ENCODE measurements at regions not wholly inside any gene's neighbourhood (a gene's known extent, or its start where the extent isn't known, plus 50 kb on each side); places are given as distances from the start of the nearest gene placed in this dataset.

DNA sequence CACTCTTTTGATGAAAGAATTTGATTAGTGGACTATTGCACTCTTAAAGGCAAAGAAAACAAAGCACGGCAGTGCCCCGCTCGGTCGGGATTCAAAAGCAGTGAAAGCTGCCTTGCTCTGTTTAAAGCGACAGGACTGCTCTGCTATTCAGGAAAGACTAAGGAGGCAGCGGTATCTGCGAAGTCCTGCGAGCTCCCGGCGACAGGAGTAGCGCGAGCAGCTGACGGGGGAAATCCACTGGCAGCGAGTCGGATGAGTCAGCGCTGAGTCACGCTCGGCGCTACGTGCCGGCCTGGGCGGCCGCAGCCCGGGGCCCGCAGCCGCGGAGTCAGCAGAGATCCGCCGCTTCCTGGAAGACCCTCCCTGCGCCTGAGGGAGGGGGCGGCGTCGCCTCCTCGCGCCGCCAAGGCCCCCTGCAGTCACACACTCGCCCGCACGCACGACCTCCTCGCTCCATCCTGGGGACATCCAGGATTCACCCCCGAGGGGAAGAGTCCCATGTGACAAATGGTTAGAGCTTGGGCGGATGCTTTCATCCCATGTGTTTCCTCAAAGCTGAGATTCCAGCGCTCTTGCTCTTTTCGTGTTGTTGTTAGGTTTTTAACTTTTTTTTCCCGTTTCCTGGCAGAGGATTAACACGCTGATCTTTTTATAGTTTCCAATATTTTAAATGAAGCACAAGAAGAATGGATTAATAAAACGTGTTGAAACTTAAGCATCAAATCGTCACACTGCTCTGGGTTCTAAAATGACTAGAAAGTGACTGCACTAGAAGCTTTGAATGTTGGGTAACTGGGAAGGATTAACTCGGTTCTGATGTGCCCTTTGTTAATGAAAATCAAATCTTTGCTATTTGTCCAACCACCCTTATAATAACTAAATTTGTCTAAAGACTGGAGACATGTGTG, 102.5 kb downstream of the ARRDC3 start (continued):
- TF ChIP-seq BRCA1 (IDR thresholded peaks at IDR 0.05; ENCODE audit: low read depth, low read length) (no peak), PHF8 (conservative IDR thresholded peaks at IDR 0.05; ENCODE audit: low read depth, low read length) (0 out of 2 replicates have a peak, but pooled peaks have one; percentile 36), CTBP2 (IDR thresholded peaks at IDR 0.05; ENCODE audit: borderline replicate concordance, insufficient read depth, insufficient read length, low read length) (no peak), BCL11A (IDR thresholded peaks at IDR 0.05; ENCODE audit: low read depth in 2 of 2, low read length in 2 of 2) (no peak), SRF (IDR thresholded peaks at IDR 0.05; ENCODE audit: low read depth, low read length) (no peak), CBX5 (IDR thresholded peaks at IDR 0.05; ENCODE audit: low read depth, low read length) (no peak), SAP30 (IDR thresholded peaks at IDR 0.05; ENCODE audit: insufficient read depth, insufficient replicate concordance, low read length) (peak; percentile 10), SP4 (IDR thresholded peaks at IDR 0.05; ENCODE audit: low read length) (no peak), JUND (IDR thresholded peaks at IDR 0.05; ENCODE audit: low read length) (peak; percentile 94), EP300 (IDR thresholded peaks at IDR 0.05; ENCODE audit: borderline replicate concordance in 1 of 2, low read depth in 2 of 2, low read length in 2 of 2) (peak in 1 of 2 experiments; percentile 43; a peak in 1 of 3 replicates), TEAD4 (IDR thresholded peaks at IDR 0.05; ENCODE audit: low read depth, low read length) (no peak), SP2 (IDR thresholded peaks at IDR 0.05; ENCODE audit: low read length) (no peak), POU5F1 (IDR thresholded peaks at IDR 0.05; ENCODE audit: low read depth, low read length) (no peak), FOSL1 (IDR thresholded peaks at IDR 0.05; ENCODE audit: insufficient read depth, low read depth, low read length) (no peak), CHD2 (IDR thresholded peaks at IDR 0.05; ENCODE audit: low read length) (peak; percentile 49), RBBP5 (IDR thresholded peaks at IDR 0.05; ENCODE audit: borderline replicate concordance, low read depth, low read length) (peak; percentile 45; the same call in 1 of the 2 replicates), SIN3A (conservative IDR thresholded peaks at IDR 0.05 in 1 of 2, IDR thresholded peaks at IDR 0.05 in 1 of 2; ENCODE audit: low read depth in 1 of 2, low read length in 2 of 2) (peak; percentile 63 to 92; a peak in 3 of 4 replicates), RFX5 (IDR thresholded peaks at IDR 0.05; ENCODE audit: borderline replicate concordance, low read depth, low read length) (no peak), CBX8 (IDR thresholded peaks at IDR 0.05; ENCODE audit: borderline replicate concordance, low read depth, low read length) (no peak), POLR2A (IDR thresholded peaks at IDR 0.05; ENCODE audit: control extremely low read depth in 1 of 2, low read depth in 2 of 2, low read length in 2 of 2) (peak; percentile 40 to 62)
- TF ChIP-seq, protein P1, sequence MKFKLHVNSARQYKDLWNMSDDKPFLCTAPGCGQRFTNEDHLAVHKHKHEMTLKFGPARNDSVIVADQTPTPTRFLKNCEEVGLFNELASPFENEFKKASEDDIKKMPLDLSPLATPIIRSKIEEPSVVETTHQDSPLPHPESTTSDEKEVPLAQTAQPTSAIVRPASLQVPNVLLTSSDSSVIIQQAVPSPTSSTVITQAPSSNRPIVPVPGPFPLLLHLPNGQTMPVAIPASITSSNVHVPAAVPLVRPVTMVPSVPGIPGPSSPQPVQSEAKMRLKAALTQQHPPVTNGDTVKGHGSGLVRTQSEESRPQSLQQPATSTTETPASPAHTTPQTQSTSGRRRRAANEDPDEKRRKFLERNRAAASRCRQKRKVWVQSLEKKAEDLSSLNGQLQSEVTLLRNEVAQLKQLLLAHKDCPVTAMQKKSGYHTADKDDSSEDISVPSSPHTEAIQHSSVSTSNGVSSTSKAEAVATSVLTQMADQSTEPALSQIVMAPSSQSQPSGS (IDR thresholded peaks at IDR 0.05; ENCODE audit: low read length) = 0 out of 2 replicates have a peak, but pooled peaks have one; percentile 39

All from H1 (cell line).